ENCODE measurements at regions not wholly inside any gene's neighbourhood (a gene's known extent, or its start where the extent isn't known, plus 50 kb on each side); places are given as distances from the start of the nearest gene placed in this dataset.

DNA sequence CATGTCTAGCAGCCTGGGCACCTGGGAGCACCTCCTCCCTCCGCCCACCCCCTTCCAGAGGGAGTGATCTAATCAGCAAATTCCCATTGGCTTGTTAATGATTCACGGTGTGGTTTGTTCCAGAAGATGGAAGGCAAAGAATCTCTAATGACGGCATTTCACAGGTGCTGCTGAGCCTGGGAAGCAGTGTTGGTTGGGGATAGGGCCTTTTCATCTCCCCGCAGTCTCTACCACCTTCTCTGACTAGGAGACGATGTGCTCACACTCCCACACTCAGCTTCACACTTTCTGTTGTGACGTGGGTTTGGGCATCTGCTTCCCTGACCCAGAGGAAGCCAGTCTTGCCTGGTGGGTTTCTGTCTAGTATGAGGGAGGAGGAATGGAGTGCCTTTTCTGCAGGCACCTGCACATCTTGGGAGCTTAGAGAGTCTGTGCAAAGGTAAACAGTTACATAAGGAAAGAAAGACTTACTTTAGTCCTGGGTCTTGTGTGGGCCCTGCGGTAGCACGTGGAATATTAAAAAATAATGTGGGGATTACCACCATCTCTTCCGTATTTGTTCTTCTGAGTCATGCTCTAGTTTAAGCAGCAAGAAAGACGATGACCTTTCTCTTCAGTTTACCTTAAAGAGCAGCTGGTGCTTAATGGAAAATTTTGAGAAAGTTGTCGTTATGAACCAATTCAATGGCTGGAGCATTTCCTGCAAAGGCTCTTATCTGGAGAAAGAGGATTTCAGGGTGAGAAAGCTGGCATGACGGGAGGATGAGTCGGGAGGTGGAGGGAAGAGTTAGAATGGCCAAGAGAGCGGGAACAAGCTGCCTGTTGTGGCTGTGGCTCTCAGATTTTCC, 70.6 kb upstream of the ARHGAP5 start:
- DNase-seq, result no peak

DNA sequence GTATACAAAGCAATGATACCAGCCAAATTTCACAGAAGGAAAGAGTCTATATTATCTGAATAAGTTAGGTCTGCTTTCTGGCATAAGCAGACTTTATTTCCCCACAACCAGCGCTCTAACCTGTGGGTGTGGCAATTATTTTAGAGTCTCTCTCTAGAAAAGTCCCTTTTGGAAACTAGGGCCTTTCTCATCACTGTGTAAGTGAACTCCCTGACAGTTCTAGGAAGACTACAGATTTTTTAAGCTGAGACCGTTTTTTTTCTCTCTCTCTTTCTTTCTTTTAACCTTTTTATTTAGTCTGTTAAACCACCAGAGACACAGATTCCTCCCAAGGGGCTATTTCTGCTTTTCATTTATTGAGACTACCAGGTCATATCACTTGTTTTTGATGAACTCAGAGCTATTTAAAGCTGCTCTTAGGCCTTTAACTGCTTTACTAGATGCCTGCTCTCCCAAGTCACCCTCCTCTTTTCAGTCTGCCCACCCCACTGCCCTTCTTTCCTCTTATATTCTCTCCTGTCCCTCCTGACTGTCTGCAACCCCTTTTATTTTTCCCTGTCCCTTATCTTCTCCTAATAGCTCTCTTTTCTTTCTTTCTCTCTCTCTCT, 69.2 kb upstream of the ARHGAP5 start:
- DNase-seq, result no peak

DNA sequence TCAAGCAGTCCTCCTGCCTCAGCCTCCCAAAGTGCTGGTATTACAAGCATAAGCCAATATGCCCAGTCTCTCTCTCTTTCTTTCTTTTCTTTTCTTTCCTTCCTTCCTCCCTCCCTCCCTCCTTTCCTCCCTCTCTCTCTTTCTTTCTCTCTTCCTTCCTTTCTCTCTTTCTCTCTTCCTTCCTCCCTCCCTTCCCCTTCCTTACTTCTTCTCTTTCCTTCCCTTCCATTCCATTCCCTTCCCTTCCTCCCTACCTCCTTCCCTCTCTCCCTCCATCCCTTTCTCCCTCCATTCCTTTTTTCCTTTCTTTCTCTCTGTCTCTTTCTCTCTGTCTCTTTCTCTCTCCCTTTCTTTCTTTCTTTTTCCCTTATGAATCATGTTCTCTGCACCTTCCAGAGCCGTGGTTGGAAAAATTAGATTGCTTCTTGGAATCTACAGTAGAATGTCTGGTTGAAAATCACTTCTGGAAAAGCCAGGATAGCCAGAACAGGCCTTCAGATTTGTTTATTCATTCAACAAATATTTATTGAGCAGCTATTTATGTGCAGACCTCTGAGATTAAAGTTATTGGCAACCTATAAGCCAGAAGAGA, 68.4 kb upstream of the ARHGAP5 start:
- DNase-seq, result no peak

DNA sequence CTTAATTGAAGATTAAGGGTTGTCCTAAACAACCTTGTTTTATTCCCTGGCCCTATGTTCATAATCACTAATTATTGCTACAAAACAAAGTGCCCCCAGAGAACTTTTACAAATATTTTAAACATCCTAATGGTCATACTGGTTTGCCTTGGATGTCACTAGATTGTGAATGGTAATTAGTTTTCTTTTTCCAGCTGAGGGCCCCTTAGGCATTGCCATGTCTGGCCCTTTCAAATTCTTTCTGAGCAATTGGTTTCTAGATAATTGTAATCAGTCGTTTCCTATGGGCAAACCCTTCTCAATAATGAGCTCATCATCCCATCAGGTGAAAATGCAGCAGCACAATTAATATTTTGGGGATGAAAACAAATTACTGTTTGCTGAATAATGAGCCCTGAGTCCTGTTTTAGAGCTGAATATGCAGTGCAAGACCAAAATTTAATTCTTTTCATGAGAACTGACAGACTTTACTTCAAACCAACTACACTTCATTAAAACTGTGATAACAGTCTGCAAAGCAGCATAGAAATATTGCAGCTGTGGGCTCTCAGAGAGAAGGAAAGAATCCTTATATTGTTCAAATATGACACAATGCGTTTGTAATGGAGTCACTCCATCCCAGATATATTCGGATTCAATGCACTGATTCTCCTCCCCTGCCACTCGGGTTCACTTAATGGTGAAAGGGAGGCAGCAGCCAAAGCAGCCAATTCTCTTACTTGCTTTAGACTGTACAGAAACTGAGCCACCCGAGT, 67.7 kb upstream of the ARHGAP5 start:
- peak; percentile 22 for DNase-seq

DNA sequence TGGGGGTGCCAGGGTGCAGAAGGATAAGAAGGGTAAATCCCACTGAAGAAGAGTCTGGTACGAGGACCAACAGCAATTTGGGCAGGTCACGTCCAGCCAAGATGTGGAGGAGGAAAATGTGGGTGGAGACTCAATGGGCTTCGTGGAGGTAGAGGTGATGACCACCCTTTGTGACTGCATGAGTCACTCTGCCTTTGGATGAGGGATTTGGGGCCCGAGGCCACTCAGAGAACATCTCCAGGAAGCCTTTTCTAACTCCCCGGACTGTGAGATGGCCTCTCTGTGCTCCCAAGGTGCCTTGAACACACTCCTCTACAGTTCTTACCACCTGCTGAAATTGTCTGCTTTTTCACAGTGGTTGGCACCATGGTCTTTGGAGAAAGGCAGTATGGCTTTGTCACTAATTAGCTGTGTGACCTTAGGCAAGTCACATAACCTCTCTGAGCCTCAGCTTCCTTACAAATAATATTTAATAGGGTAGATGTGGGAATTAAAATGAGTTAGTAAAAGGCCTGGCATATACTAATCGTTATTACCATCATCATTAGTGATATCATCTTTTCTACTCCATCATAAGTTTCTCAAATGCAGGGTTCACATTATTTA, 67.0 kb upstream of the ARHGAP5 start:
- DNase-seq, result no peak

DNA sequence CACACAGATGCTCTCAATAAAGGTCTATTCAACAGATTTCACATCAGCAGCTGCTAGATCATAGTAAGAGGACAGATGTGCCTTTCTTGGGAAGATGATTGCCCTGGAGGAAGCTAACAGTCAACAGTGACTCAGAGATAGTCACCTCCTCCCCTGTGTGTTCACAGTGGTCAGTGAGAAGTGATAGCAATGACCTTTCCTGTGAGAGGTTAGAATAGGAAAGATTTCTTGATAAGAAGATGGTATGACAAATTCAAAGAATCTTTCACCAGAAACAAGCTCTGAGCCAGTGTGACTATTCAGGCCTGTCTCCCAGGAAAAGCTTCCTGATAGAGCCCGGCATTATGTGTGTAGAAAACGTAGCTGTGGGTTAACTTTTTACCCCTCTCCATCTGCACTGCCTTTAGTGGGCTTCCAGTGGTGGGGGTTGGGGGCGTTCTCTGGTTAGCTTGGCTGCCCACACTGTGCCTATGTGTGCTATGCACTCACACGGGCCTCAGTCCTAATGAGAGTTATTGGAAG, 66.4 kb upstream of the ARHGAP5 start:
- DNase-seq, result no peak

DNA sequence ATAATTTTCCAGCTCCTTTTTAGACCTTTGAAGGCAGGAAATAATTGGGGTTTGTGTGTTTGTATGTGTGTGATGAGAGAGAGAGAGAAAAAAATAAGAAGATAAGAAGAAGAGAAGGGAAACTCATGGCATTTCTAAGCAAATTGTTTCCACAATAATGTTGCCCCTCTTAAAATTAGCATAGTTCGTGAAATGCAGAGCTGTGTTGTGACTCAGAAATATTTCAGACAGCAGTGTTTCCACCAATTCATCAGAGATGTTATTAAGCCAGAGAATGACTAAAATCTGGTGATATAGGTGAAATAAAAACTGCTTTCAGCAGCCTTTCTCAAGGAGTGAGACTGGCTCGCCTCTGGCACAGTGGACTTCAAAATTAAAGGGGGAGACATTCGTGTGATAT, 65.9 kb upstream of the ARHGAP5 start:
- DNase-seq, result no peak

DNA sequence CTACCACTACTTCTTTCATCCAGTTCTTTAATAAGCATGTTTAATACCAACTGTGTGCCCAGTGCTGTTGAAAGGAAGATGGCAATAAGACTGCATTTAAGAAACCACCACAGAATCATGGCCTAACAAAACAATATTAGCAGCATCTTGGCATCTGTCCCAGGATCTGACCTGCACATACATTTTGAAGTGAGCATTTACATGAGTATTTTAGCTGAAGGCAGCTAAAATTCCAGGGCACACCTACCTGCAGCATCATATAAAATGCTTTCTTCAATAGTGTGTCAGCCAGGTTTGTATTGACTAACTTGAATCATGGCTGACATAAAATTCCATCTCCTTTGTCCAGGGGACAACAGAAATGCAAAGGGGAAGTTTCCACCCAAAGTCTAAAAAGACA, 65.0 kb upstream of the ARHGAP5 start:
- no peak for DNase-seq

DNA sequence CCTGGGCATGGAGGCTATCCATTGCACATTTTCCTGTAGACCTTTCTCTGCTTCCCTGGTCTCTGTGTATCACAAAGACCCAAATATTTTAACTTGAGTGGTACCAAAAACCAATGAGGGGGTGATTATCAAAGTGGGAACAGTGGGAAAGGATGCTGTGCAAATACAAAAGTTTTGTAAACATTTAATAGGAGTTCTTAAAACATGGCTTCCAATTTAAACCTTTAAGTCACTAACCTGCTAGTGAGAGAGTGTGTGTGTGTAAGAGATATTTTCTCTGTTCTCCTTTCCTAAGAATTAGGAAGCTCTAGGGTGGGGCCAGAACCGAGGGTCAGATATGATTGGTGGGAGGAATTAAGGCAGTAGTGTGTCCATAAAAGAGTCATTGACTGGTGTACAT, 64.5 kb upstream of the ARHGAP5 start:
- DNase-seq, result no peak

DNA sequence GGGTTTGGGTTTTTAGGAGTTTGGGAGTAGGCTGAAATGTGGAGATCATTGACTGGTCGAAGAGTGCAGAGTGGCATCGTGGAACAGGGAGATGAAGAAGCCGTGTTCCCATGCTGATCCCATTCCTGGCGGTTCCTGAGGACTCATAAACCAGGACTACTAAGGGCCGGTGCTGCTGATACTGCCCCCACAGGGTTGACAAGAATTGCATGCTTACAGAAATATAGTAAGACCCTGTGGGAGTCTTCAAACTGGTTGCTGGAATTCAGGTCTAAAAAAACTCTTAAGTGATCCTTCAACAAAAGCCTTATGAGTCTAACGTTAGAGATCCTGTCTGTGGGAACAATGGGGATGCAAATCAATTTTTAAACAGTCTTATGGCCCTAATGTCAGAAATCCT, 64.0 kb upstream of the ARHGAP5 start:
- no peak for DNase-seq

DNA sequence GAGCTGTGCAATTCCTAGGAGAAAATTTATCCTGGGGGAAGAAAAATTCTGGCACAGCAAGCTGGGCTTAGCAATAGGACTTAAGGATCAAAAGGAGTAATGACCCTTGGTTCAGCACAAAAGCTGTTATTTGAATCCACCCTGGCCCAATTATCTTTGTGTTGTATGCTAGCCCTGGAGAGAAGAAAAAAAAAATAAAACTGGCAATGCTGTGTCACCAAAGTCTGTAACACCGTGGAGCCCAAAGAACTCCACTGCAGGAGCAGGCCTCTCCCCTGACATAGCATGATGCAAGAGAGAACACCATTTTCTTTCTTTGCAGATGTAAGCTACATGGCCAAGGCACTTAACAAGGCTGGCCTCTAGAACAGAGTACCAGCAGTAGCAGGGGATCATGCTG, 63.0 kb upstream of the ARHGAP5 start:
- no peak for DNase-seq

DNA sequence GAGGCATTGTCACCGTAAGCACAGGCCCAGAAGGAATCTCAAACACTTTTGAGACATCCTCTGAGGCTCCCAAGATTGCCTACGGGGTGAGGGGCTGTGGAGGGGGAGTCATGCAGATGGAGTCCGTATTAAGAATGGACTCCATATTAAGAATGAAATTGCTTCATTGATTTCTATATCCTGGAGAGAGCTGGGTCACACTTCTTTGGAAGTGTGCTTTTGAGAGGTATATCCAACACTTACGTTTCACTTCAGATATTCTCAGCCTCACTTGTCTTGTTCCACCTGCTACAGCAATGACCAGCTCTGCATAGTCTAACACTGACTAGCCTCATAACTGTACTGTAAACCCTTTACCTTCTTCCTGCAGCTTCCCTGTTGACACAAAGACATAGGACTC, 62.6 kb upstream of the ARHGAP5 start:
- DNase-seq, result no peak

DNA sequence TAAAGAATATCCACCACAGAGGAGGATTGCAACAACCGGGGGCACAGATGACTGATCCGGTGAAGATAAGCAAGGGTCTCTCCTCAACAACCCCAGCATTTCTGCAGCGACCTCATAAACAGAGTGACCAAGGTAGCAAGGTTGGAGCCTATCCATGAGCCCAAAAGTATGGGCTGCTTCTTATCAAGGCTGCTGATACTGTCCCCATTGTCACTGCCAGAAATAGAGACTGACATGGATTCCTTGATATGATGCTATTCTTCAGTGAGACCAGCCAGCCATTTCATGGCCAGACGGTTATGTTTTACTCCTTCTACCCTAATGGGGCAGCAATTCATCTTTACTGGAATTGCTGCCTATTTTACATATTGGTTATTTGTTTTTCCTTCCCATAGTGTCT, 61.9 kb upstream of the ARHGAP5 start:
- no peak for DNase-seq

DNA sequence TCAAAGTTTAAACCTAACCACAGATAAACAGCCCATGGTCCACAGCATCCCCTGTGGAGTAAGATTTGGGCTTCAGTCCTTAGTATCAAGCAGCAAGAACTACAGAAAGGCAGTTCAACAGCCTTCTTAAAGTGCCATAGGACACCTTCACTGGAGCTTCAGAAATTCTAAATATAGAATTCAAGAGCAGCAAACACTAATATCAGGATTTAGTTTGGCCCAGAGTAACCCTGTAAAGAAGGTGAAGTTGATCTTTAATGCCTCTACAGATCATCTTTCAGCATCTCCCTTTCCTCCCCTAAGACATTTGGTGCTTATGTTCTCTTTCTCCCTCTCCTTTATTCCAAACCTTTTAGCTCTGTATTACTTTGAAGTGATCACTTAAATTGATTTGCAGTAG, 59.5 kb upstream of the ARHGAP5 start:
- no peak for DNase-seq

DNA sequence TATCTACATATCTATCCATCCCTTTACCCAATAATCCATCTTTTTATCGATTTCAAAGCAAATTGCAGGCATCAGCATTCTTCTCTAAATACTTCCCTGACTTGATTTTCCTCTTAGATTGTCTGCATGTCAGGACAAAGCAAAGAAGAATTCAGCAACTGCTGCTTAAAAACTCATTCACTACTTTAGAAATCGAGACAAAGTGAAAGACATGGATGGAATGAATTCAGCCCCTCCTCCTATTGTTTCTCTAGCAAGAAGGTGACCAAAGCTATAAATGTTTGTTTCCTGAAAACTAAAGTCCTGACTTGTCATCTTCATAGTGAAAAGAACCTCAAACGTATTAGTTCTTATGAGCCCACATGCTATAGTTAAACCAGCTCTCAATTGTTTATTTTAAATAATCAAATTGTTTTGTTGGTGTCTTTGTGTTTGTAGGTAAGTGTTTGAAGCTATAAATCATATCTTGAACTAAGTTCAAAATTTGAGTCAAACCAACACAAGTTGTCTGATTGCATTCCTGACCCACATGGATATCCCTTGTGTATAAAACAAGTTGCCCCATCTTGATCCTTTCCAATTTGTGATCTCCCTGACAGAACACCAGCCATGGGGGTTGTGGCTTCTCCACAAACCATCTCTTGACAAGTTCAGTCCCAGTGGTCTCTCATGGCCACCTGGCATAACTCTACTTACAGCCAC, 58.6 kb upstream of the ARHGAP5 start:
- no peak for DNase-seq

DNA sequence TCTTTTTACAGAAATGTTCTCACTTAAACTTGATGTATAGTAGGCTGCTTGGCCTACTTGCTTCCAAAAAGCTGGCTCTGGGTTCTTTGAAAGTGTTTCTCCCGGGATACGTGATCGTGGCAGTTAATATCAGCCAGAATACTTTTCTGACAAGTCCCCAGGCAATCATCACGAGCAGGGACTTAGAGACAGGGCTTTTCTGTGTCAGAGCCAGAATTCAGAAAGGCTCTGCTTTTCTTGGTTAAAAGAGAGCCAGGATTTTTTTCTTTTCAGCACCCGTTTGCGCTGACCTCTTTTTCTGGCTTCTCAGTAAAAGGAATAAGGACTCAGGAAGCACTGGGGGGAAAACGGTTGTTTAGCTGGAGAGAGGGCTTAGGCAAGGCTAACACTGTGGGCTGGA, 57.8 kb upstream of the ARHGAP5 start:
- DNase-seq, result no peak

DNA sequence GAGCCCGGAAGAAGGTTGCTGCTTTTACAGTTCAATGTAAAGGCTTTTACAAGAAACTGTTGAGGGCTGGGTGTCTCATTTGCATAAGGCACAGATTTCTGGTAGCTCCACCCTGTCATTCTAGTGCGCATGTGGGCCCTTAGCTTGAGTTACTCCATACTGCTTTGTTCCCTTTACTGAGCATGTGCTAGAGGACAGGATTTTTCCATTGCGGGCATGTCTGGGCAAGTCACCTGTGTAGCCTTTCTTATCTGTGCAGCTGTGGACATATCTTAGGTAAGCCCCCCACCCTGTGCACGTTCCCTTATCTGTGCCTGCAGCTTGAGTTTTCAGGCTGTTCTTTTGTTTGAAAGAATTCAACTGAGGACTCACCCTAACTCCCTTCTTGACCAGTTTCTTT, 56.2 kb upstream of the ARHGAP5 start:
- no peak for DNase-seq

DNA sequence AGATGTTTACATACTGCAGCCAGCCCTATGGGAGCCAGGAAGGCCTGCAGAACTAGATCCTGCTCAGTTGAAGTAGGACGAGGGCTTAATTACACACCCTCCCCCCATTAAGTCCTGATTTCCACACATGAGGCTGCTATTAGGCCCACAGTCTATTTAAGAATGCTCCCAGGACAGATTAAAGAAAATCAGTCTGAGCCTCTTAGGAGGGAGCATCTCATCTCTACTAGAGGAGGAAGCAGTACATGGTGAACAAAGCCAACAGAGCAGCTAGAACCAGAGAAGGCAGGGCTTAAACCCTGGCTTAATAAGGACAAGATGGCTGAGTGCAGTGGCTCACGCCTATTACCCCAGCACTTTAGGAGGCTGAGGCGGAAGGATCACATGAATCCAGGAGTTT, 55.8 kb upstream of the ARHGAP5 start:
- DNase-seq, result no peak

DNA sequence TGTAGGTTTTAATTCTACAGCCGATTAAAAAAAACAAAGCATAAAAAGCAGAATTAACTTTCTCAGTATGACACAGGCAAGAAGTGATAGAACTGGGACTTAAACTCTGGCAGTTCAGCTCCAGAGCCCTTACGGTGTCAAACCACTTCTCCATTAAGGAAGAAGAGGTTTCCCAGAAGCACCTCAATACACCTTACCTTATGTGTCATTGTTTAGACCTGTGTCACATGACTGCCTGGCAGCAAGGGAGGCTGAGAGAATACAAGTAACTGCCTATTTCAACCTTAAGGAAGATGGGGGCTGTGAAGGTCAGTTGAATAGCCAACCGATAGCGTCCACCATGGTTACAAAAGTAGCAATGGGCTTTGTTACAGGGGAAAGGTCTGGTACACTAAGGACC, 54.6 kb upstream of the ARHGAP5 start:
- no peak for DNase-seq

DNA sequence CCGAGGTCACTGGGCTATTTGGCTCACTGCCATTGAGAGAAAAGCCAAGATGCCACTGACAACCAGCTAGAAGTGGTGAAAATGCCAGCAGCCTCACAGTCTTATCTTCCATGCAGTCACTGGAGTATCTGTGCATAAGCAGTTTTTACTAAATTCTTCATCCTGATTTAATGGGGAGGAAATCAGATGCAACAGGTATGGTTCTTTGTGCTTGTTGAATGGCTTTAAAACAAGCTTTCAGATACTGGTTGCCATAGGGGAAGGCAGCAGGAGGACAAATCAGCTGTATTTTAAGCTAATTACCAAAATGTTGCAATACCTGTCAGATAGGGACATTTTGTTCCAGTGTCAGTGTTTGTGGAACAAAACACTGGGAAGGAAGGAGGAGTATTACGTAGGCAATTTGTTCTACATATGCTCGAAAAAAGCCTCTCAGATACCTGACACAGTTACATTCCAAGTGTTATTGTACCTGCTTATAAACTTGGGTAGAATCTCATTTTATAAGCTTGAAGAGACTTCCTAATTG, 54.1 kb upstream of the ARHGAP5 start:
- DNase-seq, result no peak

DNA sequence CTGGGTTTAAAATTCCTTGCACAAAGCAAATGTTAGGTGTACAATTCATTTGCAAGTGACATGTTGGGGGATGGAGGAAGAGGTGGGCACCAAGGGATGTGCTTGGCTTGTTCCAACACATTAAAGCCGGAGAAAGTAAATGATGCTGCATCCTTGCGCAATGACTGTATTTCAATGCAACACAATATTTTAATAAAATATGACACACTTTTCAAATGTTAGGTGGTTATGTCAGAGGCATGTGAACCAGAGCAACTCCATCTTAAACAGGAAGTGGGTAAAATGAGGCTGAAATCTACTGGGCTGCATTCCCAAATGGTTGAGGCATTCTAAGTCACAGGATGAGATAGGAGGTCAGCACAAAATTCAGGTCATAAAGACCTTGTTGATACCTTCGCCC, 53.6 kb upstream of the ARHGAP5 start:
- no peak for DNase-seq

All from retina (tissue), 1 donor.